ENCODE measurements at regions not wholly inside any gene's neighbourhood (a gene's known extent, or its start where the extent isn't known, plus 50 kb on each side); places are given as distances from the start of the nearest gene placed in this dataset.
A peak's percentile ranks its signal among the peaks of the same experiment; 100 is the strongest.

DNA sequence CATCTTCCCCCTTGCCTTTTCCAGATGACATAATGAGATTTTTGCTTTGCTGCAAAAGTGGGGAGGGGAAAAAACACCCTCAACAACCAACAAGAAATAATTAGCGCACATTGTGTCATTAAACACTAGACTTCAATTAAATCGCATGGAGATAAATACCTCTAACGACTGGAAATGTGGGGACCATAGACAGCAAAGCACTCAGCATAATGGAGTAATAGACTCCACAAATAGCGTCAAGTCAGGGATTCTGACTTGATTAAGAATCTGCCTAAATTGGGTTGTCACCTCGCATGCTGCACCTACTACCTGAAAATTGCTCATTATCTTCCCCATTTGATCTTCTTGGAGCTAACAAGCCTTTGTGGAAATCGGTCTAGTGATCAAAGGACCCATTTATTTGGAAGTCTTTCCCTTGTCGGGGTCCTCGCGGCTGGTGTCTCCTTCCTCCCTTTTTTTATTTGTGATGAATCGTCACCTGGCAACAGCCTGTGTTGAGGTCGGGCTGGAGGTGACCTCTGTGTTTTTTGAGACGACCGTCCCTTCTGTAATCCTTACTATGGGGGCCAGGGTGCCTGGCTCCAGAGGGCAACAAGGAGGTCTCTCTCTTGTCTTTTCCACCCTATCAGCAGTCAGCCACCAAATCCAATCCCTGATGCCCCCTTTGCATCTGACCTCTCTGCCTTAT is 75.3 kb upstream of the IGSF21 start:
- H3K36me3 Mint-ChIP-seq (ENCODE audit: low read depth) = no peaks in the 10 kb centered on the region
- no peak for DNase-seq
- H3K27me3 ChIP-seq (ENCODE audit: control insufficient read depth, insufficient read depth, low read length, poor library complexity, severe bottlenecking) = peaks cover 31% of the 10 kb centered on the region
- H3K27ac ChIP-seq (ENCODE audit: low read depth, low read length) = peak overlapping the region; percentile 2
- 72 to 92% methylated on average over 12 to 13 of the region's 13 CpGs for WGBS, 2 experiments (ENCODE audit: insufficient coverage in 1 of 2, insufficient read length in 1 of 2)
- no peaks in the 10 kb centered on the region for H3K9me3 Mint-ChIP-seq
- no peaks in the 10 kb centered on the region for H3K9me3 ChIP-seq (ENCODE audit: control insufficient read depth, low read length)
- H3K27ac Mint-ChIP-seq = no peak overlapping the region
- no peaks in the 10 kb centered on the region for H3K36me3 ChIP-seq (ENCODE audit: control insufficient read depth, insufficient read depth, low read length)
- H3K9ac ChIP-seq (ENCODE audit: extremely low read depth, low read length, poor library complexity, severe bottlenecking) = no peak overlapping the region
- TF ChIP-seq CTCF (conservative IDR thresholded peaks at IDR 0.05) = no peak
- no peaks in the 10 kb centered on the region for H3K4me1 ChIP-seq (ENCODE audit: control insufficient read depth, insufficient read depth, low read length)
- peaks cover 12% of the 10 kb centered on the region for H3K27me3 Mint-ChIP-seq (ENCODE audit: insufficient read depth)
- no peak overlapping the region for H3K4me3 Mint-ChIP-seq
- no peaks in the 10 kb centered on the region for H3K4me1 Mint-ChIP-seq
- no peak overlapping the region for H3K4me3 ChIP-seq (ENCODE audit: low read length)

- TF ChIP-seq CTCF (conservative IDR thresholded peaks at IDR 0.05) = no peak
- no peak overlapping the region for H3K4me3 Mint-ChIP-seq
- H3K27ac Mint-ChIP-seq = no peak overlapping the region
- H3K36me3 ChIP-seq (ENCODE audit: control insufficient read depth, insufficient read depth, low read length) = no peaks in the 10 kb centered on the region
- no peaks in the 10 kb centered on the region for H3K9me3 ChIP-seq (ENCODE audit: control insufficient read depth, low read length)
- no peak overlapping the region for H3K27ac ChIP-seq (ENCODE audit: low read depth, low read length)
- H3K4me3 ChIP-seq (ENCODE audit: low read length) = no peak overlapping the region
- WGBS, 2 experiments (ENCODE audit: insufficient coverage in 1 of 2, insufficient read length in 1 of 2) = 83 to 92% methylated on average over 2 to 3 of the region's 3 CpGs
- H3K4me1 ChIP-seq (ENCODE audit: control insufficient read depth, insufficient read depth, low read length) = no peaks in the 10 kb centered on the region
- no peaks in the 10 kb centered on the region for H3K36me3 Mint-ChIP-seq (ENCODE audit: low read depth)
- H3K9ac ChIP-seq (ENCODE audit: extremely low read depth, low read length, poor library complexity, severe bottlenecking) = no peak overlapping the region
- peaks cover 4% of the 10 kb centered on the region for H3K27me3 Mint-ChIP-seq (ENCODE audit: insufficient read depth)
- no peaks in the 10 kb centered on the region for H3K9me3 Mint-ChIP-seq
- peaks cover 27% of the 10 kb centered on the region for H3K27me3 ChIP-seq (ENCODE audit: control insufficient read depth, insufficient read depth, low read length, poor library complexity, severe bottlenecking)
- no peaks in the 10 kb centered on the region for H3K4me1 Mint-ChIP-seq
- DNase-seq = no peak
Observed at GRCh38 chr1:18035145-18035544, 72.5 kb upstream of the IGSF21 start.

DNA sequence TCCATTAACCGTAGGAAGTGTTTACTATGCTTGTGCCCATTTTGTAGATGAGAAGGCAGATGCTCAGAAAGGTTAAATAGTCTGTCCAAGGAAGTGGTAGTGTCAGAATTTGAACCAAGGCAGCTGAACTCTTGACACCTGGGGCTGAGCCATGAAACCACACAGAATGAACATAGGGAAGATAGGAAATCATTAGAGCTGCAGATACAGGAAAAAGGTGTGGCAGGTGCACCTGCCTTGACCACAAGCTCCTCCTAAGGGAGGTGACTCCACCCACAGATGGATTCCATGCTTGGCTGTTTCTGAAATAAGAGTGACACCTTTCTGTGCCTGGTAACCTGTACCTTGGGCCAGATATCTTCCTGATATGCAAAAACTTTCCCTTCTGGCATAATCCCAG is 69.9 kb upstream of the IGSF21 start:
- H3K27ac Mint-ChIP-seq = no peak overlapping the region
- H3K9me3 Mint-ChIP-seq = no peaks in the 10 kb centered on the region
- H3K4me1 Mint-ChIP-seq = no peaks in the 10 kb centered on the region
- no peaks in the 10 kb centered on the region for H3K36me3 Mint-ChIP-seq (ENCODE audit: low read depth)
- peaks cover 27% of the 10 kb centered on the region for H3K27me3 ChIP-seq (ENCODE audit: control insufficient read depth, insufficient read depth, low read length, poor library complexity, severe bottlenecking)
- no peak for TF ChIP-seq CTCF (conservative IDR thresholded peaks at IDR 0.05)
- no peak overlapping the region for H3K9ac ChIP-seq (ENCODE audit: extremely low read depth, low read length, poor library complexity, severe bottlenecking)
- H3K4me3 Mint-ChIP-seq = no peak overlapping the region
- H3K4me3 ChIP-seq (ENCODE audit: low read length) = no peak overlapping the region
- 84 to 88% methylated on average over 1 of the region's 1 CpG for WGBS, 2 experiments (ENCODE audit: insufficient coverage in 1 of 2, insufficient read length in 1 of 2)
- H3K36me3 ChIP-seq (ENCODE audit: control insufficient read depth, insufficient read depth, low read length) = no peaks in the 10 kb centered on the region
- H3K27me3 Mint-ChIP-seq (ENCODE audit: insufficient read depth) = peaks cover 4% of the 10 kb centered on the region
- H3K27ac ChIP-seq (ENCODE audit: low read depth, low read length) = no peak overlapping the region
- H3K9me3 ChIP-seq (ENCODE audit: control insufficient read depth, low read length) = no peaks in the 10 kb centered on the region
- no peak for DNase-seq
- no peaks in the 10 kb centered on the region for H3K4me1 ChIP-seq (ENCODE audit: control insufficient read depth, insufficient read depth, low read length)

Data from endodermal cell (in vitro differentiated cells).